SK-N-SH (cell line): ENCODE measurements at regions not wholly inside any gene's neighbourhood (a gene's known extent, or its start where the extent isn't known, plus 50 kb on each side); places are given as distances from the start of the nearest gene placed in this dataset.

Experiments
- CTCF ChIA-PET: fragments of 300-600, 350-600 bp; formaldehyde crosslinking; extraction: SDS; loops from one replicate; lab custom pipeline; 2021; lab: Yijun Ruan, JAX
- POLR2A ChIA-PET: fragments of 350-600 bp; sonication (Branson Sonifier 250); formaldehyde crosslinking; extraction: SDS; loops from one replicate; lab custom pipeline; 2020; ENCODE audit warnings: antibody characterized with exemption, inconsistent platforms; lab: Yijun Ruan, JAX
- DNase-seq: peaks from one replicate; pipeline ENCODE4 v3.0.0; 2012
- H2AFZ ChIP-seq: fragments of 200-600 bp; sonication (generic); 2 replicates; pipeline ENCODE4 v1.8.1; 2016; ENCODE audit warnings: antibody characterized with exemption, mild to moderate bottlenecking, low read depth
- H3F3A ChIP-seq: fragments of 200-600 bp; sonication (generic); replicated peaks from 2 replicates; pipeline ENCODE3; 2016; ENCODE audit warnings: antibody characterized with exemption, mild to moderate bottlenecking; ENCODE audit not compliant: insufficient read depth
- H3K27ac ChIP-seq, 2 experiments: fragments of 200-500 bp in 1 of 2; fragments of 200-600 bp in 1 of 2; sonication (Bioruptor generic) in 1 of 2; sonication (generic), shearing (Covaris generic) in 1 of 2; 2 replicates each; pipeline versions ENCODE4 v1.5.1 to v1.6.1; 2014 to 2016; ENCODE audit warnings: low read depth in 2 of 2, inconsistent platforms in 1 of 2, low read length in 1 of 2, mild to moderate bottlenecking in 1 of 2, mixed read lengths in 1 of 2
- H3K27me3 ChIP-seq: fragments of 200-600 bp; sonication (generic), shearing (Covaris generic); 2 replicates; pipeline ENCODE4 v1.6.1; 2016; ENCODE audit warnings: mixed run types; ENCODE audit not compliant: insufficient read depth
- H3K36me3 ChIP-seq, 2 experiments: fragments of 200-500 bp in 1 of 2; fragments of 200-600 bp in 1 of 2; sonication (Bioruptor generic) in 1 of 2; sonication (generic) in 1 of 2; replicated peaks in 1 of 2; 2 replicates each; pipeline versions ENCODE3 to v1.5.1; 2014 to 2016; ENCODE audit warnings: low read length in 1 of 2, mild to moderate bottlenecking in 1 of 2; ENCODE audit not compliant: insufficient read depth in 2 of 2, control insufficient read depth in 1 of 2
- H3K4me1 ChIP-seq, 2 experiments: fragments of 200-500 bp in 1 of 2; fragments of 200-600 bp in 1 of 2; sonication (Bioruptor generic) in 1 of 2; sonication (generic), shearing (Covaris generic) in 1 of 2; 2 replicates each; pipeline versions ENCODE4 v1.5.1 to v1.6.1; 2014 to 2016; ENCODE audit warnings: low read depth in 1 of 2, low read length in 1 of 2, mixed run types in 1 of 2; ENCODE audit not compliant: insufficient read depth in 2 of 2, control insufficient read depth in 1 of 2
- H3K4me2 ChIP-seq: fragments of 200-600 bp; sonication (generic), shearing (Covaris generic); 2 replicates; pipeline ENCODE4 v1.6.1; 2017; ENCODE audit warnings: mixed run types
- H3K4me3 ChIP-seq, 2 experiments: fragments of 200-500 bp in 1 of 2; fragments of 200-600 bp in 1 of 2; sonication (Bioruptor generic) in 1 of 2; sonication (generic), shearing (Covaris generic) in 1 of 2; 2 replicates each; pipeline versions ENCODE4 v1.5.1 to v1.8.1; 2014 to 2016; ENCODE audit warnings: low read depth in 2 of 2, inconsistent platforms in 1 of 2, low read length in 1 of 2, mild to moderate bottlenecking in 1 of 2, mixed read lengths in 1 of 2, moderate library complexity in 1 of 2
- H3K79me2 ChIP-seq: fragments of 200-600 bp; sonication (generic); 2 replicates; pipeline ENCODE4 v1.8.1; 2017; ENCODE audit warnings: mild to moderate bottlenecking; ENCODE audit not compliant: insufficient read depth
- H3K9ac ChIP-seq: fragments of 200-600 bp; sonication (generic); 2 replicates; pipeline ENCODE4 v1.6.1; 2017; ENCODE audit warnings: mixed run types
- H3K9me2 ChIP-seq: fragments of 200-600 bp; sonication (generic); 2 replicates; pipeline ENCODE4 v1.6.1; 2017; ENCODE audit warnings: mixed run types
- H3K9me3 ChIP-seq: fragments of 200-600 bp; sonication (generic); 2 replicates; pipeline ENCODE4 v1.6.1; 2017; ENCODE audit warnings: mixed run types, mild to moderate bottlenecking, moderate library complexity
- H4K20me1 ChIP-seq: fragments of 200-600 bp; sonication (generic); 2 replicates; pipeline ENCODE4 v1.6.1; 2017; ENCODE audit warnings: mild to moderate bottlenecking, mixed run types; ENCODE audit not compliant: insufficient read depth
- CHD2 ChIP-seq: fragments of 150-350 bp; IDR thresholded peaks from 2 replicates; pipeline ENCODE4 v1.6.1; 2018; ENCODE audit warnings: low read length; ENCODE audit not compliant: partially characterized antibody
- ELF1 ChIP-seq: IDR thresholded peaks from 2 replicates; pipeline ENCODE4 v1.4.0; 2012
- EP300 ChIP-seq, 2 experiments: IDR thresholded peaks; 2 replicates each; pipeline versions ENCODE4 v1.4.0 to v1.6.1; 2012; ENCODE audit warnings: borderline replicate concordance in 1 of 2, low read depth in 1 of 2, low read length in 1 of 2
- EZH2phosphoT487 ChIP-seq: fragments of 200-600 bp; sonication (generic); IDR thresholded peaks from 2 replicates; pipeline ENCODE4 v1.6.1; 2017; ENCODE audit warnings: low read depth, mixed run types, mild to moderate bottlenecking, antibody characterized with exemption, moderate library complexity, borderline replicate concordance
- FOSL2 ChIP-seq: IDR thresholded peaks from 2 replicates; pipeline ENCODE4 v1.4.0; 2012; ENCODE audit warnings: low read depth, mild to moderate bottlenecking, moderate library complexity, borderline replicate concordance
- FOXJ3 ChIP-seq: sonication (generic); formaldehyde crosslinking; IDR thresholded peaks from 2 replicates; pipeline ENCODE4 v1.5.1; 2020; ENCODE audit warnings: mild to moderate bottlenecking, missing genetic modification reagents
- FOXM1 ChIP-seq: IDR thresholded peaks from 2 replicates; pipeline ENCODE4 v1.4.0; 2012; ENCODE audit warnings: low read depth, mild to moderate bottlenecking
- GABPA ChIP-seq: IDR thresholded peaks from 2 replicates; pipeline ENCODE4 v1.4.0; 2012; ENCODE audit warnings: low read depth, mild to moderate bottlenecking
- JUND ChIP-seq: IDR thresholded peaks from 2 replicates; pipeline ENCODE4 v1.4.0; 2012
- MAX ChIP-seq: IDR thresholded peaks from 2 replicates; pipeline ENCODE4 v1.4.0; 2012; ENCODE audit warnings: low read depth
- MEF2A ChIP-seq: IDR thresholded peaks from 2 replicates; pipeline ENCODE4 v1.4.0; 2012; ENCODE audit warnings: low read depth, borderline replicate concordance
- NFIC ChIP-seq: IDR thresholded peaks from 2 replicates; pipeline ENCODE4 v1.4.0; 2012; ENCODE audit warnings: borderline replicate concordance
- NRF1 ChIP-seq: IDR thresholded peaks from 2 replicates; pipeline ENCODE4 v1.6.1; 2012; ENCODE audit warnings: low read depth, mild to moderate bottlenecking, low read length
- PBX3 ChIP-seq: IDR thresholded peaks from 2 replicates; pipeline ENCODE4; 2012
- POLR2AphosphoS5 ChIP-seq: IDR thresholded peaks from 2 replicates; pipeline ENCODE4 v1.6.1; 2012; ENCODE audit warnings: low read depth, low read length
- RFX5 ChIP-seq: IDR thresholded peaks from 2 replicates; pipeline ENCODE4 v1.6.1; 2012; ENCODE audit warnings: mild to moderate bottlenecking, improper control_type of control experiment, low read length
- RXRA ChIP-seq: IDR thresholded peaks from 2 replicates; pipeline ENCODE4 v1.4.0; 2012; ENCODE audit warnings: low read depth, mild to moderate bottlenecking, borderline replicate concordance
- SMC3 ChIP-seq: IDR thresholded peaks from 2 replicates; pipeline ENCODE4 v1.6.1; 2012; ENCODE audit warnings: low read depth, low read length, improper control_type of control experiment
- TAF1 ChIP-seq: IDR thresholded peaks from 2 replicates; pipeline ENCODE4 v1.6.1; 2012; ENCODE audit warnings: low read depth, mild to moderate bottlenecking, low read length, moderate library complexity, borderline replicate concordance
- TCF12 ChIP-seq: IDR thresholded peaks from 2 replicates; pipeline ENCODE4 v1.4.0; 2012
- USF2 ChIP-seq: fragments of 150-350 bp; IDR thresholded peaks from 2 replicates; pipeline ENCODE4 v1.6.1; 2017; ENCODE audit warnings: antibody characterized with exemption, low read length, low read depth, borderline replicate concordance
- YY1 ChIP-seq: IDR thresholded peaks from 2 replicates; pipeline ENCODE4 v1.4.0; 2012; ENCODE audit warnings: low read depth, mild to moderate bottlenecking
- ZBTB33 ChIP-seq: IDR thresholded peaks from 2 replicates; pipeline ENCODE4 v1.4.0; 2012; ENCODE audit warnings: low read depth, borderline replicate concordance
- whole genome bisulfite sequencing: methylation state at CpG from one replicate; pipeline ENCODE4 v1.1.6; 2017; ENCODE audit warnings: low lambda C conversion rate; 5-methylcytosine and 5-hydroxymethylcytosine counted together
- TF ChIP-seq, protein P1 (sequence below): fragments of 200-600 bp; sonication (generic); IDR thresholded peaks from 2 replicates; pipeline ENCODE4 v1.6.1; 2017; ENCODE audit warnings: antibody characterized with exemption, mild to moderate bottlenecking, moderate library complexity
- TF ChIP-seq, protein P2 (sequence below): fragments of 150-350 bp; IDR thresholded peaks from 2 replicates; pipeline ENCODE4 v1.6.1; 2016; ENCODE audit warnings: mild to moderate bottlenecking, low read depth, low read length
- TF ChIP-seq, protein P3 (sequence below): IDR thresholded peaks from 2 replicates; pipeline ENCODE4 v1.4.0; 2012; ENCODE audit warnings: low read depth, borderline replicate concordance

- H3K9me3 ChIP-seq: 0 out of 2 replicates have a peak, but pooled peaks cover 3% of the 10 kb centered on the region
- no peak overlapping the region for H3K9ac ChIP-seq
- WGBS: 22% methylated on average over 4 of the region's 4 CpGs
- H4K20me1 ChIP-seq: no peaks in the 10 kb centered on the region
- ChIA-PET CTCF (interaction anchor here (0.6 to 4.5 kb wide), 8 partner anchors 9 to 760 kb away, joined by 3 to 24 read pairs (median 4); no protein-coding TSS in a partner anchor), POLR2A (interaction anchor here (0.7 to 2.3 kb wide), 5 partner anchors 25 to 1028 kb away, joined by 3 to 9 read pairs (median 4); no protein-coding TSS in a partner anchor)
- H2AFZ ChIP-seq: no peak overlapping the region
- H3K79me2 ChIP-seq: no peaks in the 10 kb centered on the region
- H3K4me2 ChIP-seq: no peak overlapping the region
- H3K4me3 ChIP-seq: no peak overlapping the region
- no peaks in the 10 kb centered on the region for H3K36me3 ChIP-seq
- H3K4me1 ChIP-seq: peaks cover 0 to 46% of the 10 kb centered on the region in 2 experiments; a peak in 2 of 4 replicates
- no peaks in the 10 kb centered on the region for H3K9me2 ChIP-seq
- H3K27ac ChIP-seq: peak overlapping the region in 1 of 2 experiments; percentile 99; a peak in 2 of 4 replicates
- peak; percentile 58 for DNase-seq
- no peaks in the 10 kb centered on the region for H3F3A ChIP-seq
- H3K27me3 ChIP-seq: no peaks in the 10 kb centered on the region
- TF ChIP-seq EP300 (IDR thresholded peaks at IDR 0.05; ENCODE audit: borderline replicate concordance in 1 of 2, low read depth in 1 of 2, low read length in 1 of 2) (peak in 1 of 2 experiments; percentile 95; a peak in 2 of 4 replicates), TCF12 (peak; percentile 20; the same call in 1 of the 2 replicates), MEF2A (no peak), USF2 (no peak), ZBTB33 (no peak), NRF1 (no peak), RFX5 (no peak), TAF1 (no peak), FOXM1 (no peak), PBX3 (no peak), POLR2AphosphoS5 (no peak), CHD2 (peak; percentile 71), FOSL2 (no peak), JUND (no peak), GABPA (no peak), FOXJ3 (CRISPR knock-in tag) (peak; percentile 58; the same call in 1 of the 2 replicates), NFIC (no peak), YY1 (no peak), MAX (no peak), EZH2phosphoT487 (no peak), ELF1 (no peak), SMC3 (no peak), RXRA (no peak)
- TF ChIP-seq, protein P1, sequence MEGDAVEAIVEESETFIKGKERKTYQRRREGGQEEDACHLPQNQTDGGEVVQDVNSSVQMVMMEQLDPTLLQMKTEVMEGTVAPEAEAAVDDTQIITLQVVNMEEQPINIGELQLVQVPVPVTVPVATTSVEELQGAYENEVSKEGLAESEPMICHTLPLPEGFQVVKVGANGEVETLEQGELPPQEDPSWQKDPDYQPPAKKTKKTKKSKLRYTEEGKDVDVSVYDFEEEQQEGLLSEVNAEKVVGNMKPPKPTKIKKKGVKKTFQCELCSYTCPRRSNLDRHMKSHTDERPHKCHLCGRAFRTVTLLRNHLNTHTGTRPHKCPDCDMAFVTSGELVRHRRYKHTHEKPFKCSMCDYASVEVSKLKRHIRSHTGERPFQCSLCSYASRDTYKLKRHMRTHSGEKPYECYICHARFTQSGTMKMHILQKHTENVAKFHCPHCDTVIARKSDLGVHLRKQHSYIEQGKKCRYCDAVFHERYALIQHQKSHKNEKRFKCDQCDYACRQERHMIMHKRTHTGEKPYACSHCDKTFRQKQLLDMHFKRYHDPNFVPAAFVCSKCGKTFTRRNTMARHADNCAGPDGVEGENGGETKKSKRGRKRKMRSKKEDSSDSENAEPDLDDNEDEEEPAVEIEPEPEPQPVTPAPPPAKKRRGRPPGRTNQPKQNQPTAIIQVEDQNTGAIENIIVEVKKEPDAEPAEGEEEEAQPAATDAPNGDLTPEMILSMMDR: no peak
- TF ChIP-seq, protein P2, sequence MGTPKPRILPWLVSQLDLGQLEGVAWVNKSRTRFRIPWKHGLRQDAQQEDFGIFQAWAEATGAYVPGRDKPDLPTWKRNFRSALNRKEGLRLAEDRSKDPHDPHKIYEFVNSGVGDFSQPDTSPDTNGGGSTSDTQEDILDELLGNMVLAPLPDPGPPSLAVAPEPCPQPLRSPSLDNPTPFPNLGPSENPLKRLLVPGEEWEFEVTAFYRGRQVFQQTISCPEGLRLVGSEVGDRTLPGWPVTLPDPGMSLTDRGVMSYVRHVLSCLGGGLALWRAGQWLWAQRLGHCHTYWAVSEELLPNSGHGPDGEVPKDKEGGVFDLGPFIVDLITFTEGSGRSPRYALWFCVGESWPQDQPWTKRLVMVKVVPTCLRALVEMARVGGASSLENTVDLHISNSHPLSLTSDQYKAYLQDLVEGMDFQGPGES: no peak
- TF ChIP-seq, protein P3, sequence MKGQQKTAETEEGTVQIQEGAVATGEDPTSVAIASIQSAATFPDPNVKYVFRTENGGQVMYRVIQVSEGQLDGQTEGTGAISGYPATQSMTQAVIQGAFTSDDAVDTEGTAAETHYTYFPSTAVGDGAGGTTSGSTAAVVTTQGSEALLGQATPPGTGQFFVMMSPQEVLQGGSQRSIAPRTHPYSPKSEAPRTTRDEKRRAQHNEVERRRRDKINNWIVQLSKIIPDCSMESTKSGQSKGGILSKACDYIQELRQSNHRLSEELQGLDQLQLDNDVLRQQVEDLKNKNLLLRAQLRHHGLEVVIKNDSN: no peak
These were observed 471.0 kb downstream of the INSC start for GRCh38 chr11:15585602-15586331.
